ENCODE measurements at regions not wholly inside any gene's neighbourhood (a gene's known extent, or its start where the extent isn't known, plus 50 kb on each side); places are given as distances from the start of the nearest gene placed in this dataset. TPM values are rescaled to one million over a fixed set of nuclear protein-coding genes. Genes with fewer than 3 reads are reported as not detected.

- DNase-seq (ENCODE audit: low spot score), result no peak
Measured at GRCh38 chr13:72004246-72004645, 137.2 kb upstream of the DACH1 start.

- DNase-seq (ENCODE audit: low spot score), result no peak
Measured at GRCh38 chr13:71998223-71998622, 131.2 kb upstream of the DACH1 start.

- DNase-seq (ENCODE audit: low spot score), result peak; percentile 20
Measured at GRCh38 chr13:71979616-71980015, 112.6 kb upstream of the DACH1 start.

- DNase-seq (ENCODE audit: low spot score), result no peak
Measured at GRCh38 chr13:71977028-71977427, 110.0 kb upstream of the DACH1 start.

GRCh38 chr13:71967990-71968389 is 101.0 kb upstream of the DACH1 start:
- DNase-seq (ENCODE audit: low spot score), result no peak

- DNase-seq (ENCODE audit: low spot score), result no peak
Measured at GRCh38 chr13:71964491-71965100, 97.6 kb upstream of the DACH1 start.

- DNase-seq (ENCODE audit: low spot score), result no peak
Measured at GRCh38 chr13:71962735-71963134, 95.7 kb upstream of the DACH1 start.

GRCh38 chr13:71962126-71962525 is 95.1 kb upstream of the DACH1 start:
- no peak for DNase-seq (ENCODE audit: low spot score)

- no peak for DNase-seq (ENCODE audit: low spot score)
Measured at GRCh38 chr13:71949441-71949840, 82.4 kb upstream of the DACH1 start.

GRCh38 chr13:71939186-71939585 is 72.2 kb upstream of the DACH1 start:
- no peak for DNase-seq (ENCODE audit: low spot score)

GRCh38 chr13:71935166-71935840 is 68.3 kb upstream of the DACH1 start:
- no peak for DNase-seq (ENCODE audit: low spot score)

- no peak for DNase-seq (ENCODE audit: low spot score)
Measured at GRCh38 chr13:71924931-71925330, 57.9 kb upstream of the DACH1 start.

GRCh38 chr13:71922194-71922593 is 55.2 kb upstream of the DACH1 start:
- DNase-seq (ENCODE audit: low spot score), result no peak

Small RNA genes in the stretch of these regions (small RNA-seq; reads per million reads assigned to genes)
- gene RF00263 (not detected), gene RF00411 (not detected), gene RF00440 (not detected), gene RF02271 (not detected), gene RPL18AP17 (not detected)
